ENCODE measurements at regions not wholly inside any gene's neighbourhood (a gene's known extent, or its start where the extent isn't known, plus 50 kb on each side); places are given as distances from the start of the nearest gene placed in this dataset.
"Not testable (repeated sequence)": the region's sequence is repeated elsewhere in the genome, so short reads cannot be mapped to it uniquely, and the experiment has no call there.

GRCh38 chr4:118629697-118630096 lies 55.5 kb upstream of the METTL14 start:
- TF ChIP-seq, protein P1, sequence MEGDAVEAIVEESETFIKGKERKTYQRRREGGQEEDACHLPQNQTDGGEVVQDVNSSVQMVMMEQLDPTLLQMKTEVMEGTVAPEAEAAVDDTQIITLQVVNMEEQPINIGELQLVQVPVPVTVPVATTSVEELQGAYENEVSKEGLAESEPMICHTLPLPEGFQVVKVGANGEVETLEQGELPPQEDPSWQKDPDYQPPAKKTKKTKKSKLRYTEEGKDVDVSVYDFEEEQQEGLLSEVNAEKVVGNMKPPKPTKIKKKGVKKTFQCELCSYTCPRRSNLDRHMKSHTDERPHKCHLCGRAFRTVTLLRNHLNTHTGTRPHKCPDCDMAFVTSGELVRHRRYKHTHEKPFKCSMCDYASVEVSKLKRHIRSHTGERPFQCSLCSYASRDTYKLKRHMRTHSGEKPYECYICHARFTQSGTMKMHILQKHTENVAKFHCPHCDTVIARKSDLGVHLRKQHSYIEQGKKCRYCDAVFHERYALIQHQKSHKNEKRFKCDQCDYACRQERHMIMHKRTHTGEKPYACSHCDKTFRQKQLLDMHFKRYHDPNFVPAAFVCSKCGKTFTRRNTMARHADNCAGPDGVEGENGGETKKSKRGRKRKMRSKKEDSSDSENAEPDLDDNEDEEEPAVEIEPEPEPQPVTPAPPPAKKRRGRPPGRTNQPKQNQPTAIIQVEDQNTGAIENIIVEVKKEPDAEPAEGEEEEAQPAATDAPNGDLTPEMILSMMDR (IDR thresholded peaks at IDR 0.05 in 2 of 3, conservative IDR thresholded peaks at IDR 0.05 in 1 of 3; ENCODE audit: borderline replicate concordance in 1 of 3, insufficient read depth in 1 of 3, low read depth in 2 of 3, low read length in 2 of 3): peak in 1 of 3 experiments; percentile 9; a peak in 2 of 6 replicates
- TF ChIP-seq POLR2A (IDR thresholded peaks at IDR 0.05; ENCODE audit: borderline replicate concordance, extremely low read depth, insufficient read depth, insufficient read length); EZH2 (IDR thresholded peaks at IDR 0.05); EGR1 (IDR thresholded peaks at IDR 0.05; ENCODE audit: low read depth); ZBTB33 (IDR thresholded peaks at IDR 0.05; ENCODE audit: extremely low read depth, insufficient replicate concordance, low read length); ZNF274 (IDR thresholded peaks at IDR 0.05; ENCODE audit: low read depth, low read length); ELF1 (IDR thresholded peaks at IDR 0.05; ENCODE audit: borderline replicate concordance, low read depth); TCF7L2 (IDR thresholded peaks at IDR 0.05; ENCODE audit: borderline replicate concordance, extremely low read depth, insufficient read depth, insufficient read length); EZH2phosphoT487 (IDR thresholded peaks at IDR 0.05; ENCODE audit: borderline replicate concordance): not testable (repeated sequence)
